ENCODE measurements at regions not wholly inside any gene's neighbourhood (a gene's known extent, or its start where the extent isn't known, plus 50 kb on each side); places are given as distances from the start of the nearest gene placed in this dataset.

- H3K27me3 Mint-ChIP-seq: no peaks in the 10 kb centered on the region
Measured at GRCh38 chr4:85078016-85078415, 111.5 kb upstream of the WDFY3 start.

DNA sequence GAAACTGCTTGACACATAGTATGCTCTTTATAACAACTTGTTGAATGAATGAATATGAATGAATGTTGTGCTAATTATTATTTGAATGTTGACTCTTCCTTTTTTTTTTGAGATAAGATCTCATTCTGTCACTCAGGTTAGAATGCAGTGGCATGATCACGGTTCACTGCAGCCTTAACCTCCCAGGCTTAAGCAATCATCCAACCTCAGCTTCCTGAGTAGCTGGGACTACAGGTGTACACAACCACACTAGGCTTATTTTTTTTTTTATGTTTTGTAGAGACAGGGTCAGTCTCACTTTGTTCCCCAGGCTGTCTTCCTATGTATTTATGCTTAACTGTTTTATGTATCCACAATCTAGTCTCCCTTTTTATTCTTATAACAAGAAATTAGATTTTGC is 114.7 kb upstream of the WDFY3 start:
- no peak for DNase-seq
- H3K27ac Mint-ChIP-seq: no peak overlapping the region
- no peaks in the 10 kb centered on the region for H3K9me3 Mint-ChIP-seq
- H3K27me3 Mint-ChIP-seq: no peaks in the 10 kb centered on the region
- H3K4me3 Mint-ChIP-seq: no peak overlapping the region
- no peaks in the 10 kb centered on the region for H3K4me1 Mint-ChIP-seq
- H3K36me3 Mint-ChIP-seq (ENCODE audit: low read depth): no peaks in the 10 kb centered on the region
- no peak for ATAC-seq

More at GRCh38 chr4:85078016-85078415, 111.5 kb upstream of the WDFY3 start:
- no peak for DNase-seq
- Mint-ChIP-seq H3K4me3 (no peak overlapping the region), H3K4me1 (no peaks in the 10 kb centered on the region), H3K27ac (no peak overlapping the region), H3K9me3 (no peaks in the 10 kb centered on the region), H3K36me3 (ENCODE audit: low read depth) (no peaks in the 10 kb centered on the region)
- no peak for ATAC-seq

- Mint-ChIP-seq H3K27ac (no peak overlapping the region), H3K4me1 (no peaks in the 10 kb centered on the region), H3K9me3 (no peaks in the 10 kb centered on the region), H3K4me3 (no peak overlapping the region), H3K36me3 (ENCODE audit: low read depth) (no peaks in the 10 kb centered on the region), H3K27me3 (no peaks in the 10 kb centered on the region)
- DNase-seq (peak; percentile 2), ATAC-seq (no peak)
Measured at GRCh38 chr4:85084371-85085094, 118.0 kb upstream of the WDFY3 start.

DNA sequence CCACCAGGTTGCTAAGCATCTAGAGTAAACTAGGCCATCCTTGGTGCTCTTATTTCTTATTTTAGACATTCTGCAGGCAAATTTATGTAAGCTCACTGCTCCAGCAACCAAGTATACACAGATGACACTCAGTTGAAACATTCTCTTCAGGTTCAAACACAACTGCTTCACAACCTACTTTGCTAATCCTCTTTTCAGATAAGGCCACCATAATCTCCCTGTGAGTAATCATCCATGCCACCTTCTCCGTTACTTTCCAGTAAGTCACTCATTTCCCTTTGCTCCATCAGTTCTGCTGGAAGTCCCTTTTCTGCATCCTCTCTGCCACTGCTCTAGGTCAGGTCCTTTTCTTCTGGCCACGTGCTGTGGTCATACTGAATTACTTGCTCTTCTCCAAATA is 120.2 kb upstream of the WDFY3 start:
- no peaks in the 10 kb centered on the region for H3K4me1 Mint-ChIP-seq
- no peak overlapping the region for H3K4me3 Mint-ChIP-seq
- H3K9me3 Mint-ChIP-seq: no peaks in the 10 kb centered on the region
- H3K27me3 Mint-ChIP-seq: no peaks in the 10 kb centered on the region
- DNase-seq: no peak
- H3K27ac Mint-ChIP-seq: no peak overlapping the region
- ATAC-seq: no peak
- H3K36me3 Mint-ChIP-seq (ENCODE audit: low read depth): no peaks in the 10 kb centered on the region

GRCh38 chr4:85092536-85092935 is 126.0 kb upstream of the WDFY3 start:
- H3K27ac Mint-ChIP-seq: no peak overlapping the region
- H3K4me3 Mint-ChIP-seq: no peak overlapping the region
- DNase-seq (no peak), ATAC-seq (no peak)
- H3K4me1 Mint-ChIP-seq: no peaks in the 10 kb centered on the region
- peaks cover 2% of the 10 kb centered on the region for H3K27me3 Mint-ChIP-seq
- peaks cover 5% of the 10 kb centered on the region for H3K9me3 Mint-ChIP-seq
- no peaks in the 10 kb centered on the region for H3K36me3 Mint-ChIP-seq (ENCODE audit: low read depth)

DNA sequence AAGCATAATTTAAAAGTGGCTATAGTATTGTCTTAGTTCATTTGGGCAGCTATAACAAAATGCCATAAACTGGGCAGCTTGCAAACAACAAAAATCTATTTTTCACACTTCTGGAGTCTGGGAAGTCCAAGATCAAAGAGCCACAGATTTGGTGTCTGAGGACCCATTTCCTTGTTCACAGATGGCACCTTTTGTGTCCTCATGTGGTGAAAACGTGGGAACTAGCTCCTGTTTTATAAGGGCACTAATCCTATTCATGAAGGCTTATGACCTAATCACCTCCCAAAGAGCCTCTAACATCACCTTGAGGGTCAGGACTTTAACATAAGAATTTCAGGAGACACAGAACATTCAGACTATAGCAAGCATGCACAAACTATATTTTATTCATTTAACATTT is 126.5 kb upstream of the WDFY3 start:
- Mint-ChIP-seq H3K9me3 (peaks cover 7% of the 10 kb centered on the region), H3K27ac (no peak overlapping the region), H3K36me3 (ENCODE audit: low read depth) (no peaks in the 10 kb centered on the region), H3K4me1 (no peaks in the 10 kb centered on the region), H3K27me3 (peaks cover 2% of the 10 kb centered on the region), H3K4me3 (no peak overlapping the region)
- DNase-seq: no peak
- no peak for ATAC-seq

DNA sequence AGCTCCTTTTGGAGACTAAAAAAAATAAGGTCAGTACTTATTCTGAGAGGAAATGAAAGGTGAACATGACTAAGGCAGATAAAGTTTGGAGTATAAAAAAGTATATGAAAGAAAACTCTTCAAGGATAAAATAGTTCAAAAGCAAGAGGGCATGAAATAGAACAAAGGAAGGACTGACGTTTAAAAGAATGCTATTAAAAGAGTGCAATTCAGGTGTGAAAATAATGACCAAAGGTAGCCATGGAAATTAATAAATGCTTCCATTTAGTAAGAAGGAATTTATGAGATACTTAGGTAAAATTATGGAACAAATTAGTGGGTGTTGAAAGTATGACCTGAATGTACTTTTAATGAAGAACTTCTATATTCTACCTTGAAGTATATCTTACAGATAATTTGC is 128.2 kb upstream of the WDFY3 start:
- Mint-ChIP-seq H3K36me3 (ENCODE audit: low read depth) (no peaks in the 10 kb centered on the region), H3K27me3 (peaks cover 2% of the 10 kb centered on the region), H3K9me3 (peaks cover 20% of the 10 kb centered on the region), H3K4me1 (no peaks in the 10 kb centered on the region), H3K4me3 (no peak overlapping the region), H3K27ac (no peak overlapping the region)
- DNase-seq (no peak), ATAC-seq (no peak)

GRCh38 chr4:85102606-85103005 is 136.1 kb upstream of the WDFY3 start:
- no peaks in the 10 kb centered on the region for H3K4me1 Mint-ChIP-seq
- no peaks in the 10 kb centered on the region for H3K27me3 Mint-ChIP-seq
- no peak overlapping the region for H3K4me3 Mint-ChIP-seq
- H3K36me3 Mint-ChIP-seq (ENCODE audit: low read depth): no peaks in the 10 kb centered on the region
- ATAC-seq (no peak), DNase-seq (no peak)
- H3K27ac Mint-ChIP-seq: no peak overlapping the region
- H3K9me3 Mint-ChIP-seq: peaks cover 14% of the 10 kb centered on the region

- Mint-ChIP-seq H3K4me1 (no peaks in the 10 kb centered on the region), H3K27ac (no peak overlapping the region), H3K9me3 (peaks cover 1% of the 10 kb centered on the region), H3K4me3 (no peak overlapping the region), H3K27me3 (no peaks in the 10 kb centered on the region), H3K36me3 (ENCODE audit: low read depth) (no peaks in the 10 kb centered on the region)
- ATAC-seq: no peak
- DNase-seq: no peak
Measured at GRCh38 chr4:85106166-85106565, 139.7 kb upstream of the WDFY3 start.

- Mint-ChIP-seq H3K27me3 (no peaks in the 10 kb centered on the region), H3K4me1 (no peaks in the 10 kb centered on the region), H3K27ac (no peak overlapping the region), H3K9me3 (peaks cover 4% of the 10 kb centered on the region), H3K4me3 (no peak overlapping the region), H3K36me3 (ENCODE audit: low read depth) (no peaks in the 10 kb centered on the region)
- DNase-seq (no peak), ATAC-seq (no peak)
Measured at GRCh38 chr4:85106805-85107336, 140.4 kb upstream of the WDFY3 start.

- H3K4me3 Mint-ChIP-seq: no peak overlapping the region
- no peak for ATAC-seq
- no peaks in the 10 kb centered on the region for H3K36me3 Mint-ChIP-seq (ENCODE audit: low read depth)
- no peaks in the 10 kb centered on the region for H3K4me1 Mint-ChIP-seq
- no peak overlapping the region for H3K27ac Mint-ChIP-seq
- peaks cover 4% of the 10 kb centered on the region for H3K9me3 Mint-ChIP-seq
- no peaks in the 10 kb centered on the region for H3K27me3 Mint-ChIP-seq
- no peak for DNase-seq
Measured at GRCh38 chr4:85107553-85107952, 141.1 kb upstream of the WDFY3 start.

DNA sequence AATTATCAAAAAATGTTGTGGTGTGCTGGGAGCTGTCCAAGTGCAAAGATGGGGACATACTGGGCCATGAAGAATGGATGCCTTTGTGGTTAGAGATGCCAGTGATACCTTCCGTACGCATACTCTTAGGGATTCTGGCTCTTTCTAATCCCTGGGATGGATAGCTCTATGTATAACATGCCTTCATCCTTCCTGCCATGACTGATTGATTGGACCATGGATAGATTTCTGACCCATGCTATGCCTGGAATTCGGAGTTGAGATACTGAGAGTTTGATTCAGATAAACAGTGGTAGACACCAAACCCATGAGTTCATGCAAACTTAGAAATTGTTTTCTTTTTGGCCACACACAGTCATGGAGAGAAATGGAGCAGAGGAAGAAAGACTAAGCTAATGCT is 147.2 kb upstream of the WDFY3 start:
- DNase-seq: no peak
- Mint-ChIP-seq H3K4me3 (no peak overlapping the region), H3K36me3 (ENCODE audit: low read depth) (no peaks in the 10 kb centered on the region), H3K27ac (no peak overlapping the region), H3K27me3 (no peaks in the 10 kb centered on the region), H3K4me1 (no peaks in the 10 kb centered on the region), H3K9me3 (peaks cover 8% of the 10 kb centered on the region)
- ATAC-seq: no peak

- ATAC-seq (no peak), DNase-seq (no peak)
- H3K27me3 Mint-ChIP-seq: peaks cover 1% of the 10 kb centered on the region
- peaks cover 13% of the 10 kb centered on the region for H3K9me3 Mint-ChIP-seq
- no peak overlapping the region for H3K27ac Mint-ChIP-seq
- H3K36me3 Mint-ChIP-seq (ENCODE audit: low read depth): no peaks in the 10 kb centered on the region
- H3K4me3 Mint-ChIP-seq: no peak overlapping the region
- no peaks in the 10 kb centered on the region for H3K4me1 Mint-ChIP-seq
Measured at GRCh38 chr4:85114526-85114925, 148.0 kb upstream of the WDFY3 start.

DNA sequence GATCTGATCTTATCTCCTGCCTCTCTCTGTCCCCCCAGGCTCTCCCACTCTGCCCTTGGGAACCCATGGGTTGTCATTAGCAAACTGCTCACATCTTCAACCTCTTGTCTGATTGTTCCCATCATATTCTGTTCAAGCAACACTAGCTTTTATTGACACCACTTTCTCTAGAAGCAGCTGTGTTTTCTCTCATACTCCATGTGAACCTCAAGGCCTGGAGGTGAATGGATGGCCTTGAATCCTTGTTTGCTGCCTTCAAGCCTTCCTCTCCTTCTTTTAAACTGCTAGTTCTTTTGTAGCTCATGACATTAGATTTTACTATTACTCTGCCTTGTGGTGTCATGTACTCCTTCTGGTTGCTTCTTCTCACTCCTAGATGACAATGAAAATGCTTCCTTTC is 149.5 kb upstream of the WDFY3 start:
- ATAC-seq: no peak
- H3K4me3 Mint-ChIP-seq: no peak overlapping the region
- H3K36me3 Mint-ChIP-seq (ENCODE audit: low read depth): no peaks in the 10 kb centered on the region
- H3K27ac Mint-ChIP-seq: no peak overlapping the region
- no peaks in the 10 kb centered on the region for H3K4me1 Mint-ChIP-seq
- no peak for DNase-seq
- peaks cover 1% of the 10 kb centered on the region for H3K27me3 Mint-ChIP-seq
- H3K9me3 Mint-ChIP-seq: peaks cover 13% of the 10 kb centered on the region

- H3K4me3 Mint-ChIP-seq: no peak overlapping the region
- DNase-seq: no peak
- no peaks in the 10 kb centered on the region for H3K4me1 Mint-ChIP-seq
- no peaks in the 10 kb centered on the region for H3K36me3 Mint-ChIP-seq (ENCODE audit: low read depth)
- no peaks in the 10 kb centered on the region for H3K27me3 Mint-ChIP-seq
- H3K9me3 Mint-ChIP-seq: no peaks in the 10 kb centered on the region
- ATAC-seq: no peak
- H3K27ac Mint-ChIP-seq: no peak overlapping the region
Measured at GRCh38 chr4:85125688-85126087, 159.2 kb upstream of the WDFY3 start.

Measured in activated naive CD8-positive, alpha-beta T cell treated with anti-CD3 and anti-CD28 coated beads, Interleukin-2, amount 50 U/mL, for 24 hours (primary cell).